ENCODE measurements at regions not wholly inside any gene's neighbourhood (a gene's known extent, or its start where the extent isn't known, plus 50 kb on each side); places are given as distances from the start of the nearest gene placed in this dataset.
A peak's percentile ranks its signal among the peaks of the same experiment; 100 is the strongest.

- no peak for TF ChIP-seq CTCF (IDR thresholded peaks at IDR 0.05; ENCODE audit: low read depth, low read length)
- no peak overlapping the region for H3K4me3 ChIP-seq (replicated peaks in 1 of 2; ENCODE audit: low read depth in 2 of 2, low read length in 2 of 2)
- DNase-seq (ENCODE audit: low read depth in 2 of 2) = peak in 1 of 2 donors; percentile 61
These were observed 263.1 kb upstream of the ZFP64 start for GRCh38 chr20:52454660-52455059.

DNA sequence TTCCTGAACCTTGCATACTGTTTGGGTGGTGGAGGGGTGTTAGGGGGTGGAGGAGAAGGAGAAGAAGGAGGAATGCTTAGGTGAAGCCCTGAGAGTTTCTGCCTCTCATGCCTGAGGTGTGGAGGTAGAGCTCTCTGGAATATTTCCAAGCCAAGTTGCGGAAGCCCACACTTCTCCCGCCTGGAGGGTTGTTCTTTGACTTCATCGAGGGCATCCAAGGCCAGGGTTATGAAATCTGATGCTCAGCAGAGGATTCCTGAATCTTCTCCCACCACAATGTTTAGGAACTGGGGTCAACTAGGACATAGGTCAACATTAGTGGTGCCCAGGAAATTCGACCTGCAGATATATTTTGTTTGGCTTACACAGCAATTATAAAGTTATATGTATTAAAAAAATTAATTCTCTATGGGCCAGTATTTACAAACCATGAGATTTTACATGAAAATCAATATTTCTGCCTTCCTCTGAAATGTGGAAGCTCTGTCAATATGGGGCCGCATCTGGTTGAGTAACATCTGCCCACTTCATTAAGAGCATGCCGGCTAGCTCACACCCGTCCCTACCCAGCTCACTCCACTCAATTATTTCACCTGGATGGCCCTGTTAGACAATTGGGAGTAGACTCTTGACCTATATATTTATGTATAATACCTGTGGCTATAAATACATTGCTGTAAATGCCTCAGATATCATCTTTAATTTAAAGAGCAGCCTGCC, 257.1 kb upstream of the ZFP64 start:
- H3K4me3 ChIP-seq (replicated peaks in 1 of 2; ENCODE audit: low read depth in 2 of 2, low read length in 2 of 2) = no peak overlapping the region
- no peak for DNase-seq (ENCODE audit: low read depth in 2 of 2)
- no peak for TF ChIP-seq CTCF (IDR thresholded peaks at IDR 0.05; ENCODE audit: low read depth, low read length)

DNA sequence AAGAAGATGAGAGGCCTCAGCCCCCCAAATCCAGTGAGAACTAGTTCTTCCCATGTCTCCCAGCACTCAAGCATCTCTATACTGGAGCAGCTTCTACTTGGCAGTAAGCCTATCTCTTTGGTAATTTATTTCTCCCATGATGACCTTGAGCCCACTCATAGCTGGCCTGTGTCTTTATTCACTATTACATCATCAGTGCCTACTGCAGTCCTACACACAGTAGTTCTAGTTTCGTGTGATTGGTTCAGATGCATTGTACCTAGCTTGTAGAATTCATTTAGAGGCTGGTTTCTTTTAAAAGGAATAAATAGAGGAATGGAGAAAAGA, 255.6 kb upstream of the ZFP64 start:
- no peak for TF ChIP-seq CTCF (IDR thresholded peaks at IDR 0.05; ENCODE audit: low read depth, low read length)

DNA sequence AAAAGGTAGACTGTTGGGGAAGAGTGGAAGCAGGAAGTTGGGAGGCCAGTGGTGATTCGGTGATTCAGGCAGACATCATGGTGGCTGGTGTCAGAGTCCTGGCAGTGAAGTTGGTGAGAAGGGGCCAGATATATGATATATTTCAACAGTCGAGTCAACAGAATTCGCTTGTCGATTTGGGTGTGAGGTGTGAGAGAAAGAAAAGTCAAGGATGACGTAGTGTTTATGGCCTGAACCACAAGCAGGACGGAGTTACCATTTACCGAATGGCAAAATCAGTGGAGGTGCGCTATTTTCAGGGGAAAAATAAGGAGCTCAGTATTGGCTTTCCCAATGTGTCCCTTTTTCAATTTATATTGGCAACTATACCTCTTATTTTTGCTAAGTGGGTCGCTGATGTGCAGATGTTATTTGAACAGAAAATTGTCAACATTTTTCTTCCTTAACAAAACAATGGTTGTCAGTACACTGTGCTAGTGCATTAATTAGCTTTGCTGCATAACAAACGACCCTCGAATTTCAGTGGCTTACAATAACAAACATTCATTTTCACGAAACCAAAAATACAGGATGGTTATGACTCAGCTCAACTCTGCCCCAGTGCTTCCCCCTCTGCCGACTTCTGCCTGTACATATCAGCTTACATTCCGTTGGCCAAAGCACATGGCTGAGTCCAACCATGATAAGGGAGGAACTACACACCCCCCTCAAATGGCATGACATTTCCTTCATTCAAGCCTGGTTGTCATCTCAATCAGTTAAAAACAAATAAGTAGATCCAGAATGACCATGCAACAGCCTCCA, 255.0 kb upstream of the ZFP64 start:
- H3K4me3 ChIP-seq (replicated peaks in 1 of 2; ENCODE audit: low read depth in 2 of 2, low read length in 2 of 2) = no peak overlapping the region
- DNase-seq (ENCODE audit: low read depth in 2 of 2) = peak in 1 of 2 donors; percentile 62
- no peak for TF ChIP-seq CTCF (IDR thresholded peaks at IDR 0.05; ENCODE audit: low read depth, low read length)

More for the DNA sequence above, 255.6 kb upstream of the ZFP64 start:
- H3K4me3 ChIP-seq (replicated peaks in 1 of 2; ENCODE audit: low read depth in 2 of 2, low read length in 2 of 2) = no peak overlapping the region
- no peak for DNase-seq (ENCODE audit: low read depth in 2 of 2)

DNA sequence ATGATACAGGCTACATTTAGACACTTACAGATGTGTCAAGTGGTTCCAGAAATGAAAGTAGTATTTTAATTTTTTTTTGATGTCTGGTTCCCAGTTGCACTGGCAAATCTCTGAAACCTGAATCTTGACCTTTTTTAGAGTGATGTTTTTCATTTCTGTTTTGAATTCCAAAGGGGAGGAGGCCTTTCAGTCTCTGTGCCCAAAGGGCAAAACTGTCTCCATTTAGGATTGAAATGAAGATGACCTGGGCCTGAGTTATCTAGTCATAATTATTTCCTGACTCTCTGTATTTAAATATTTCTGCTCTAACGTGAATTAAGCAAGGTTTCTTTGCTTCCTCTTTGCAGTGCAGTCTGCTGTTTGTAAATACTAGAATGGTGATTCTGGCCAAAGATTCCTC, 252.9 kb upstream of the ZFP64 start:
- no peak overlapping the region for H3K4me3 ChIP-seq (replicated peaks in 1 of 2; ENCODE audit: low read depth in 2 of 2, low read length in 2 of 2)
- no peak for TF ChIP-seq CTCF (IDR thresholded peaks at IDR 0.05; ENCODE audit: low read depth, low read length)
- no peak for DNase-seq (ENCODE audit: low read depth in 2 of 2)

DNA sequence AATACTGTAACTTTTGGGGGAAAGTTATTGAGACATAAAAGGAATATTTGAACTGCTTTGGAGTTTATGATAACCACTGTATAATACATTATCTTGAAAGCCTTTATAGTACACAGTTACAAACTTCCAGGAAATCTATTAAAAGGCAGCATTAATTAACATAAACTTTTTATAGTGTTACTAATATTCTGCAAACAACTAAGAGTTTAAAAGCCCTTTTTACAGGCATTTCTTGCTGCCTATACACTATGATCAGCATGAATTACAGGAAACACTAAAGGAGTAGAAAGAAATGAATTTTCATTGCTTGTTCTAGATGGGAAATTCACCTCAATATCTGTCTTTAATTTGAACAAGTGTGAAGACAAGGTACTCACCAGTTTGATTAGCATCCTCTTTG, 252.3 kb upstream of the ZFP64 start:
- no peak for DNase-seq (ENCODE audit: low read depth in 2 of 2)
- no peak overlapping the region for H3K4me3 ChIP-seq (replicated peaks in 1 of 2; ENCODE audit: low read depth in 2 of 2, low read length in 2 of 2)
- TF ChIP-seq CTCF (IDR thresholded peaks at IDR 0.05; ENCODE audit: low read depth, low read length) = no peak
